Skeletal muscle tissue (tissue), 3 donors: ENCODE measurements at regions not wholly inside any gene's neighbourhood (a gene's known extent, or its start where the extent isn't known, plus 50 kb on each side); places are given as distances from the start of the nearest gene placed in this dataset.
"Not testable (repeated sequence)": the region's sequence is repeated elsewhere in the genome, so short reads cannot be mapped to it uniquely, and the experiment has no call there.

Experiments
- H3K27ac ChIP-seq: one replicate; pipeline ENCODE4 v1.7.0; 2013; ENCODE audit warnings: mild to moderate bottlenecking, low read depth, low read length, inconsistent platforms
- H3K27me3 ChIP-seq, 3 donors: one replicate each; pipeline ENCODE4 v1.7.0; 2013; ENCODE audit warnings: low read length in 3 of 3; ENCODE audit not compliant: control insufficient read depth in 3 of 3, insufficient read depth in 3 of 3
- H3K36me3 ChIP-seq, 3 donors: one replicate each; pipeline ENCODE4 v1.7.0; 2013; ENCODE audit warnings: low read length in 3 of 3; ENCODE audit not compliant: control insufficient read depth in 3 of 3, insufficient read depth in 3 of 3
- H3K4me1 ChIP-seq, 3 donors: one replicate each; pipeline ENCODE4 v1.7.0; 2013; ENCODE audit warnings: low read length in 3 of 3, mild to moderate bottlenecking in 3 of 3; ENCODE audit not compliant: control insufficient read depth in 3 of 3, insufficient read depth in 3 of 3
- H3K4me3 ChIP-seq, 3 donors: one replicate each; pipeline ENCODE4 v1.7.0; 2013; ENCODE audit warnings: low read length in 3 of 3
- H3K9ac ChIP-seq, 3 donors: one replicate each; pipeline ENCODE4 v1.7.0; 2013; ENCODE audit warnings: low read length in 3 of 3, mild to moderate bottlenecking in 3 of 3, moderate library complexity in 2 of 3, low read depth in 1 of 3
- H3K9me3 ChIP-seq, 3 donors: one replicate each; pipeline ENCODE4 v1.7.0; 2013; ENCODE audit warnings: low read length in 3 of 3; ENCODE audit not compliant: control insufficient read depth in 3 of 3
- donor health status: Osteomylitis.

DNA sequence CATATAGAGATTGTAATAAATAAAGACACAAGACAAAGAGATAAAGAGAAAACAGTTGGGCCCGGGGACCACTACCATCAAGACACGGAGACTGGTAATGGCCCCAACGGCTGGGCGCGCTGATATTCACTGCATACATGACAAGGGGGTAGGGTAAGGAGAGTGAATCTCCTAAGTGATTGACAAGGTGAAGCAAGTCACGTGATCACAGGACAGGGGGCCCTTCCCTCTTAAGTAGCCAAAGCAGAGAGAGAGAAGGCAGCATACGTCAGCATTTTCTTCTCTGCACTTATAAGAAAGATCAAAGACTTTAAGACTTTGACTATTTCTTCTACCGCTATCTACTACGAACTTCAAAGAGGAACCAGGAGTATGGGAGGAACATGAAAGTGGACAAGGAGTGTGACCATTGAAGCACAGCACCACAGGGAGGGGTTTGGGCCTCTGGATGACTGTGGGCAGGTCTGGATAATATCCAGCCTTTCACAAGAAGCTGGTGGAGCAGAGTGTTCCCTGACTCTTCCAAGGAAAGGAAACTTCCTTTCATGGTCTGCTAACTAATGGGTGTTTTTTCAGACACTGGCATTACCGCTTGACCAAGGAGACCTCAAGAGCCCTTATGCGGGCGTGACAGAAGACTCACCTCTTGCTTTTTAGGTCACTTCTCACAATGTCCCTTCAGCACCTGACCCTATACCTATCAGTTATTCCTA, 75.6 kb downstream of the MRPL39 start:
- H3K4me3 ChIP-seq, H3K27ac ChIP-seq, H3K27me3 ChIP-seq, H3K9ac ChIP-seq, H3K4me1 ChIP-seq, H3K36me3 ChIP-seq, H3K9me3 ChIP-seq: not testable (repeated sequence)

DNA sequence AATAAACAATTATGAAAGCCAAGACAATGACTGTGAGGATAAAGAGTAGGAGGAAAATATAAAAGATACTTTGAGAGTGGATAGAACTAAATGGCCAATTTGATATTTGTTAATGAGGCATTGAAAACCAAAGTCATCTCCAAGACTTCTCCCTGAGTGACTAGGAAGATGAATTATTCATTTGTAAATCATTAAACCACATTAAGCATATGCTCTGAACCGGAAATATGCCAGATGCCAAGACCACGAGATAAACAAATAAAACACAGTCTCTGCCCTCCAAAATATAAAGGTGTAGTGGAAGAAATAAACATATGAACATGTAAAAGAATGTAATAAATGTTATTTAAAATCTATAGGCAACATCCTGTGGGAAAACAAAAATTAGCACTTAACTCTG, 78.8 kb downstream of the MRPL39 start:
- Histone ChIP-seq H3K27ac (no peak overlapping the region), H3K9me3 (no peaks in the 10 kb centered on the region), H3K4me1 (no peaks in the 10 kb centered on the region), H3K4me3 (no peak overlapping the region), H3K27me3 (no peaks in the 10 kb centered on the region), H3K36me3 (no peaks in the 10 kb centered on the region), H3K9ac (no peak overlapping the region)

DNA sequence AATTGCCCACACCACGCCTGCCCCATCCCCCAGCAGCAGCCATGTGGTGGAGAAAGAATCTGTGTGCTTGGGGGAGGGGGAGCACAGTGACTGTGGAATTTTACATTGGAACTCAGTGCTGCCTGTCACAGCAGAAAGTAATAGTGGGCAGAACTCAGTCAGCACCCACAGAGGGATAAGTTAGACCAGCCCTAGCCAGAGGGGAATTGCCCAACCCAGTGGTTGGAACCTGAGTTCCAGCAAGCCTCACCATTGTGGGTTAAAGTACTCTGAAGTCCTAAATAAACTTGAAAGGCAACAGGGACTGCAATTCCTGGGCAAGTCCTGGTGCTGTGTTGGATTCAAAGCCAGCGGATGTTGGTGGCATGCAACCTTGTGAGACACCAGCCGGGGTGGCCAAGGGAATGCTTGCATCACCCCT, 88.8 kb downstream of the MRPL39 start:
- H3K36me3 ChIP-seq: no peaks in the 10 kb centered on the region
- H3K9ac ChIP-seq: no peak overlapping the region
- no peaks in the 10 kb centered on the region for H3K4me1 ChIP-seq
- H3K27ac ChIP-seq: no peak overlapping the region
- H3K4me3 ChIP-seq: no peak overlapping the region
- no peaks in the 10 kb centered on the region for H3K9me3 ChIP-seq
- no peaks in the 10 kb centered on the region for H3K27me3 ChIP-seq

DNA sequence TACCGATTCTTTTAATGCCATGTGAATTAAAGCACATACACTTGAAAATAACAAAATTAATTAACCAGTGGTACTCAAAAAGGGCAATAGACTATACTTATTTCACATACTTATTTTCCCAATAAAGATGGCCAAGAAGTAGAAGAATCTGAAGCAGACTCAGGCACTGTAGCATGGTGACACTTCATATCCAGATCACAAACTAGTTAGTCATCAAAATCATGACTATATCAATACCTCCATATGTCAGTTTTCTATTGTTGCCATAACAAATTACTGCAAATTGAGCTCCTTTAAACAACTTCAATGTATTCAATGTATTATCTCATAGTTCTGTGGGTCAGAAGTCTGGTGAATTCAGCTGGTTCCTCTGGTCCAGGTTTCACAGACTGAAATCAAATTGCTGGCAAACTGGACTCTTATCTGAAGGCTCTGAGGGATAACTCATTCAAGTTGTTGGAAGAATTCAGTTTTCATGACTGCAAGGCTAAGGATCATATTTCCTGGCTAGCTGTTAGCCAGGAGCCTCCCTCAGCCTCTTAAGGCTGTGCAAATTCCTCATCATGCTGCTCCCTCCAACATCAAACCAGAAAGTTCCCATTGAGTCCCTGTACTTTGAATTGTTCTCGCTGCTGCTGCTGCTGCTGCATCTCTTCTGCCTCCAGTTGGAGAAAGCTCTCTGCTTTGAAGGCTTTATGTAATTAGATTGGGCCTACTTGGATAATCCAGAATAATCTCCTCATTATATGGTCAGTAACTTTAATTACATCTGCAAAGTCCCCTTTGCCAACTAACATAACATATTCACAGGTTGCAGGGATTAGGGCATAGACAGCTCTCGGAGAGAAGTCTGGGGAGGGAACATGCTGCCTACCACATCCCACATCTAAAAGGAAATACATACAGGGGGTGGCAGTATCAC, 91.5 kb downstream of the MRPL39 start:
- H3K4me3 ChIP-seq: no peak overlapping the region
- no peak overlapping the region for H3K27ac ChIP-seq
- no peaks in the 10 kb centered on the region for H3K4me1 ChIP-seq
- H3K9me3 ChIP-seq: no peaks in the 10 kb centered on the region
- H3K36me3 ChIP-seq: no peaks in the 10 kb centered on the region
- no peak overlapping the region for H3K9ac ChIP-seq
- no peaks in the 10 kb centered on the region for H3K27me3 ChIP-seq

DNA sequence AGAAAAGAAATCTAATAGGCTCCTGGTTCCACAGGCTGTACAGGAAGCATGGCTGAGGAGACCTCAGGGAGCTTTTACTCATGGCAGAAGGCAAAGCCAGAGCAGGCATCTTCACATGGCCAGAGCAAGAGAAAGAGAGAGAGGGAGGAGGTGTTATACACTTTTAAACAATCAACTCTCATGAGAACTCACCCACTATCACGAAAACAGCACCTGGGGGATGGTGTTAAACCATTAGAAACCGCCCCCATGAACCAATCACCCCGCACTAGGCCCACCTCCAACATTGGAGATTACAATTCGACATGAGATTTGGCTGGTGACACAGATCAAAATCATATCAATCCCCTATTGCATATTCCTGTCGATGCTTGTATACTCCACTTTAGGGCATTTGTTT, 93.5 kb downstream of the MRPL39 start:
- H3K9ac ChIP-seq: no peak overlapping the region
- H3K27me3 ChIP-seq: no peaks in the 10 kb centered on the region
- no peak overlapping the region for H3K27ac ChIP-seq
- no peaks in the 10 kb centered on the region for H3K9me3 ChIP-seq
- no peaks in the 10 kb centered on the region for H3K36me3 ChIP-seq
- no peak overlapping the region for H3K4me3 ChIP-seq
- no peaks in the 10 kb centered on the region for H3K4me1 ChIP-seq

DNA sequence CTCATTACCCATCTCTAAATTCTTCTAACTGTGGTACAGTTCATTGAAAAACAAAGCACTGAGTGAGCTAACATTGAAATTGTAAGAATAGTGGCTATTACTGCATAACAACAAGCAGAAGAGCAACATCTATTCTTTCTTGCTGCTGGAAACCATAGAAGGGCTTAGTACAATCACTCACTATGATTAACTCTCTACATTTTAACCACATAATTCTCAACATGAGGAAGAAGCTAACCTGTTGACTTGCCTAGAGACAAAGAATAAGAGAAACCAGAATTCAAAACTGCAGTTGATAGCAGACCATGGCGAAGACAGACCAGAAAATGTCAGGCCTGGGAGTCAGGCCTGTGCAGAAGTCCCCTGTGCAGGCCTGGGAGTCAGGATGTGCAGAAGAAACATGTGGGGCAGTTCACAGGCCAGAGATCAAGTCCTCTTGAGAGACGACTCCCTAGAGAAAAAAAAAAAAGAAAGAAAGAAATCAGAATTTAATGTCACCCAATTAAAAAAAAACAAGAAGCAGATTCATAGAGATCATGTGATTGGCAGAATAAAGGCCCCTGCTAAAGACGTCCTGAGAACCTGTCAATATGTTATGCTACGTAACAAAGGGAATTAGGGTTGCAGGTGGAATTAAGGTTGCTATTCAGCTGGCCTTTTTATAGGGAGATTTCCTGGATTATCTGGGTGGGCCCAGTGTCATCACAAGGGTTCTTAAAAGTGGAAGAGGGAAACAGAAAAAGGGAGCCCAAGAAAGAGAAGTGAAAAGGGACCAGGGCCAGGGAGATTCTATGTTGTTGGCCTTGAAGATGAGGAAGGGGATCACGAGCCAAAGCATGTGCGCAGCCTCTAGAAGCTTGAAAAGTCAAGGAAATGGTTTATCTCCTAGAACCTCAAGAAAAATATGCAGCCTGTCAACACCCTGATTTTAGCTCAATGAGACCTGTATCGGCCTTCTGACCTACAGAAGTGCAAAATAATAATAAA, 94.9 kb downstream of the MRPL39 start:
- Histone ChIP-seq H3K9ac (no peak overlapping the region), H3K27ac (no peak overlapping the region), H3K4me1 (no peaks in the 10 kb centered on the region), H3K4me3 (no peak overlapping the region), H3K27me3 (no peaks in the 10 kb centered on the region), H3K9me3 (no peaks in the 10 kb centered on the region), H3K36me3 (no peaks in the 10 kb centered on the region)

DNA sequence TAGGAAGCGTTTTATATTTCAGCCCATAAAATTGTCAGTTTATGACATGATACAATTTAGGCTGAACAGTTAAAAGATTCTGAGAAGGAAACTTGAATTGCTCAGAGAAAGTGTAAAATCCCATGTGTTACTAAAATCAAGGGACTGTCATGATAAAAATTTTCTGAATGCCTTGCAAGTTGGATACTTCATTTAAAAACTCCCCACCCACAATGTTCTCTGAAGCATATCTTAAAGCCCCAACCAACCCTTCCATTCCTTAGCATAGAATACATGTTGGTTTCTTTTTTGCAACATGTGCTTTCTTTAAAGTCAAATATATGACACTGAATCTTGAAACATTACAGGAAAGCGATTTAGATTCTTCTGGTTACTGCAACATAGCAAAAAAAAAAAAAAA, 97.4 kb downstream of the MRPL39 start:
- H3K27ac ChIP-seq: no peak overlapping the region
- H3K27me3 ChIP-seq: no peaks in the 10 kb centered on the region
- H3K9ac ChIP-seq: no peak overlapping the region
- no peaks in the 10 kb centered on the region for H3K4me1 ChIP-seq
- H3K4me3 ChIP-seq: no peak overlapping the region
- H3K9me3 ChIP-seq: no peaks in the 10 kb centered on the region
- no peaks in the 10 kb centered on the region for H3K36me3 ChIP-seq

DNA sequence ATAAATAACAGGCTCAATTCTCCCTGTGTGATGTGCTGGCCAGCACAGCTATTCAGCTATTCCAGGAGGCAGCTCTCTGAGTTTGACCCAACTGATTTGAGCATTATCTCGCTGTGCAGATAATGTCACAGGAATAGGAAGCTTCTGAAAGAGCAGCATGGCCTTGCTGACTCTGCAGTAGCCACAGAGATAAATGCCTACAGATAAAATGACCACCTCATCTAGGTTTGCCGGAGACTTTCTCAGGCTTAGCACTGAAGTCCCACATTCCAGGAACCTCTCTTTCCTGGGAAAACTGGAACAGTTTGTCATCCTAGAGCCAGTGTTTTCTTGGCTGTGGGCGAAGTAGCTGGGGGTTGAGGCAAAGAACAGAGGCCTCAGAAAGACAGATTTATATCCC, 98.9 kb downstream of the MRPL39 start:
- Histone ChIP-seq H3K4me1 (no peaks in the 10 kb centered on the region), H3K36me3 (no peaks in the 10 kb centered on the region), H3K27ac (no peak overlapping the region), H3K9me3 (no peaks in the 10 kb centered on the region), H3K9ac (no peak overlapping the region), H3K4me3 (no peak overlapping the region), H3K27me3 (no peaks in the 10 kb centered on the region)

DNA sequence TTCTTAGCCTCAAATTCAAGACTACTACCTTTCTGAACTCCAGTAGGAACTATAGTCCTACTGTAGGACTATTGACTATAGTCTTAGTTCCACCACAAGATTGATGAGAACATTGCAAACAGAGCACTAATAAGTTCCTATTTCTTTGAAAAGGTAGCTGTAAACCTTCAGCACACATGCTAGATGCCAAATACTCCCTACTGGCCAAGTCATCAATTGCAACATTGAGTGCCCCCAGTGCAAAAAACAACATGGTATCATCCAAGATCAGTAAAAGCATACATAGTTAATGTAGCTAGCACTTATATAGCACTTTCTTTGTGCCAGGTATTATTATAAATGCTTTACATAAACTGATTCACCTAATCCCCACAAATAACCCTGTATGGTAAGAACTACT, 99.8 kb downstream of the MRPL39 start:
- Histone ChIP-seq H3K4me3 (no peak overlapping the region), H3K9me3 (no peaks in the 10 kb centered on the region), H3K27me3 (no peaks in the 10 kb centered on the region), H3K4me1 (no peaks in the 10 kb centered on the region), H3K9ac (no peak overlapping the region), H3K27ac (no peak overlapping the region), H3K36me3 (no peaks in the 10 kb centered on the region)
